ENCODE measurements at regions not wholly inside any gene's neighbourhood (a gene's known extent, or its start where the extent isn't known, plus 50 kb on each side); places are given as distances from the start of the nearest gene placed in this dataset.

GRCh38 chr2:189260361-189260814 lies 80.8 kb upstream of the COL5A2 start:
- no peaks in the 10 kb centered on the region for H3K9me3 ChIP-seq
- no peaks in the 10 kb centered on the region for H3K27me3 ChIP-seq
- peak overlapping the region in 1 of 2 donors; percentile 33 for H3K27ac ChIP-seq
- intact Hi-C loops (cut with DNase I): no loop called here
- ATAC-seq (no peak), DNase-seq (no peak)
- no peak for TF ChIP-seq CTCF (IDR thresholded peaks at IDR 0.05)
- H3K36me3 ChIP-seq: no peaks in the 10 kb centered on the region
- no peaks in the 10 kb centered on the region for H3K4me1 ChIP-seq
- no peak overlapping the region for H3K4me3 ChIP-seq

- peak; percentile 29 for ATAC-seq
- Histone ChIP-seq H3K27me3 (no peaks in the 10 kb centered on the region), H3K9me3 (no peaks in the 10 kb centered on the region), H3K4me3 (no peak overlapping the region), H3K36me3 (no peaks in the 10 kb centered on the region), H3K27ac (no peak overlapping the region), H3K4me1 (no peaks in the 10 kb centered on the region)
- TF ChIP-seq CTCF (IDR thresholded peaks at IDR 0.05): no peak
- intact Hi-C loops (cut with DNase I): no loop called here
- DNase-seq: peak in 1 of 4 donors; percentile 44
Measured at GRCh38 chr2:189261431-189261841, 81.9 kb upstream of the COL5A2 start.

- no peak for TF ChIP-seq CTCF (IDR thresholded peaks at IDR 0.05)
- intact Hi-C loops (cut with DNase I): no loop called here
- DNase-seq: no peak
- no peaks in the 10 kb centered on the region for H3K4me1 ChIP-seq
- H3K9me3 ChIP-seq: no peaks in the 10 kb centered on the region
- no peaks in the 10 kb centered on the region for H3K27me3 ChIP-seq
- H3K36me3 ChIP-seq: no peaks in the 10 kb centered on the region
- H3K27ac ChIP-seq: no peak overlapping the region
- ATAC-seq: no peak
- no peak overlapping the region for H3K4me3 ChIP-seq
Measured at GRCh38 chr2:189261916-189262315, 82.4 kb upstream of the COL5A2 start.

- H3K4me3 ChIP-seq: no peak overlapping the region
- H3K27ac ChIP-seq: no peak overlapping the region
- H3K9me3 ChIP-seq: no peaks in the 10 kb centered on the region
- H3K27me3 ChIP-seq: no peaks in the 10 kb centered on the region
- no peaks in the 10 kb centered on the region for H3K36me3 ChIP-seq
- ATAC-seq (peak; percentile 24), DNase-seq (no peak)
- no peak for TF ChIP-seq CTCF (IDR thresholded peaks at IDR 0.05)
- peaks cover 0 to 3% of the 10 kb centered on the region in 2 donors for H3K4me1 ChIP-seq
- intact Hi-C loops (cut with DNase I): no loop called here
Measured at GRCh38 chr2:189265696-189266320, 86.2 kb upstream of the COL5A2 start.

- H3K27ac ChIP-seq: peak overlapping the region in 1 of 2 donors; percentile 62
- intact Hi-C loops (cut with DNase I): no loop called here
- no peaks in the 10 kb centered on the region for H3K36me3 ChIP-seq
- H3K4me3 ChIP-seq: no peak overlapping the region
- no peak for DNase-seq
- no peak for TF ChIP-seq CTCF (IDR thresholded peaks at IDR 0.05)
- no peaks in the 10 kb centered on the region for H3K9me3 ChIP-seq
- ATAC-seq: no peak
- peaks cover 0 to 3% of the 10 kb centered on the region in 2 donors for H3K4me1 ChIP-seq
- no peaks in the 10 kb centered on the region for H3K27me3 ChIP-seq
Measured at GRCh38 chr2:189267491-189267890, 87.9 kb upstream of the COL5A2 start.

Data from left lung (tissue), 4 donors.